Fibroblast of skin of right biceps (primary cell): ENCODE measurements at regions not wholly inside any gene's neighbourhood (a gene's known extent, or its start where the extent isn't known, plus 50 kb on each side); places are given as distances from the start of the nearest gene placed in this dataset.
A peak's percentile ranks its signal among the peaks of the same experiment; 100 is the strongest.
"Not testable (repeated sequence)": the region's sequence is repeated elsewhere in the genome, so short reads cannot be mapped to it uniquely, and the experiment has no call there.

Experiments
- DNase-seq: peaks from one replicate; pipeline ENCODE4 v3.0.0-alpha.2; 2013

GRCh38 chr3:101913168-101913567 is 63.9 kb downstream of the NFKBIZ start:
- DNase-seq, result peak; percentile 46

- not testable (repeated sequence) for DNase-seq
Measured at GRCh38 chr3:101917761-101918160, 68.4 kb downstream of the NFKBIZ start.

GRCh38 chr3:101922151-101922725 is 72.9 kb downstream of the NFKBIZ start:
- DNase-seq, result not testable (repeated sequence)

- DNase-seq, result peak; percentile 23
Measured at GRCh38 chr3:101924621-101925020, 75.3 kb downstream of the NFKBIZ start.

- not testable (repeated sequence) for DNase-seq
Measured at GRCh38 chr3:101925124-101925523, 75.8 kb downstream of the NFKBIZ start.

- DNase-seq, result no peak
Measured at GRCh38 chr3:101925564-101925963, 76.2 kb downstream of the NFKBIZ start.

GRCh38 chr3:101926594-101927105 is 77.3 kb downstream of the NFKBIZ start:
- peak; percentile 69 for DNase-seq

GRCh38 chr3:101928890-101929289 is 79.6 kb downstream of the NFKBIZ start:
- DNase-seq, result peak; percentile 79

- no peak for DNase-seq
Measured at GRCh38 chr3:101931081-101931480, 81.8 kb downstream of the NFKBIZ start.

GRCh38 chr3:101932326-101933068 is 83.2 kb downstream of the NFKBIZ start:
- no peak for DNase-seq

- DNase-seq, result peak; percentile 94
Measured at GRCh38 chr3:101936419-101937356, 87.4 kb downstream of the NFKBIZ start.

- DNase-seq, result no peak
Measured at GRCh38 chr3:101938262-101938847, 89.0 kb downstream of the NFKBIZ start.

GRCh38 chr3:101939361-101940049 is 90.2 kb downstream of the NFKBIZ start:
- peak; percentile 55 for DNase-seq

GRCh38 chr3:101940521-101941317 is 91.4 kb downstream of the NFKBIZ start:
- DNase-seq, result peak; percentile 99

- peak; percentile 58 for DNase-seq
Measured at GRCh38 chr3:101941318-101942040, 92.2 kb downstream of the NFKBIZ start.

GRCh38 chr3:101942356-101942755 is 93.0 kb downstream of the NFKBIZ start:
- peak; percentile 44 for DNase-seq

- DNase-seq, result no peak
Measured at GRCh38 chr3:101943029-101943428, 93.7 kb downstream of the NFKBIZ start.

- peak; percentile 62 for DNase-seq
Measured at GRCh38 chr3:101944308-101944707, 95.0 kb downstream of the NFKBIZ start.

GRCh38 chr3:101945980-101946379 is 96.7 kb downstream of the NFKBIZ start:
- no peak for DNase-seq

GRCh38 chr3:101946906-101947305 is 97.6 kb downstream of the NFKBIZ start:
- peak; percentile 22 for DNase-seq

GRCh38 chr3:101950510-101950909 is 101.2 kb downstream of the NFKBIZ start:
- DNase-seq, result peak; percentile 88
